Endodermal cell (in vitro differentiated cells): ENCODE measurements at regions not wholly inside any gene's neighbourhood (a gene's known extent, or its start where the extent isn't known, plus 50 kb on each side); places are given as distances from the start of the nearest gene placed in this dataset.

Experiments used
- DNase-seq: peaks from one replicate; pipeline ENCODE4 v3.0.0-alpha.2; 2017
- H3K27ac ChIP-seq: 2 replicates; pipeline ENCODE4 v1.5.1; 2013; ENCODE audit warnings: mild to moderate bottlenecking, low read depth, low read length, moderate library complexity
- H3K27me3 ChIP-seq: 2 replicates; pipeline ENCODE4 v1.6.1; 2013; ENCODE audit warnings: mild to moderate bottlenecking, low read length, moderate library complexity; ENCODE audit not compliant: insufficient read depth, control insufficient read depth, poor library complexity, severe bottlenecking
- H3K36me3 ChIP-seq: 2 replicates; pipeline ENCODE4 v1.7.0; 2013; ENCODE audit warnings: mild to moderate bottlenecking, low read length, moderate library complexity; ENCODE audit not compliant: control insufficient read depth, insufficient read depth
- H3K4me1 ChIP-seq: one replicate; pipeline ENCODE4 v1.7.0; 2013; ENCODE audit warnings: low read length; ENCODE audit not compliant: control insufficient read depth, insufficient read depth
- H3K4me3 ChIP-seq: 2 replicates; pipeline ENCODE4 v1.5.1; 2013; ENCODE audit warnings: mild to moderate bottlenecking, low read length, moderate library complexity
- H3K9ac ChIP-seq: 2 replicates; pipeline ENCODE4 v1.6.1; 2013; ENCODE audit warnings: mild to moderate bottlenecking, low read length, moderate library complexity; ENCODE audit not compliant: poor library complexity, severe bottlenecking; ENCODE audit errors: extremely low read depth
- H3K9me3 ChIP-seq: 2 replicates; pipeline ENCODE4 v1.6.1; 2013; ENCODE audit warnings: mild to moderate bottlenecking, low read length, moderate library complexity; ENCODE audit not compliant: control insufficient read depth
- H3K27ac Mint-ChIP-seq: 2 replicates; pipeline ENCODE4 v1.8.0; 2020; ENCODE audit warnings: mixed read lengths
- H3K27me3 Mint-ChIP-seq: 2 replicates; pipeline ENCODE4 v1.8.0; 2021; ENCODE audit warnings: mild to moderate bottlenecking, mixed read lengths; ENCODE audit not compliant: insufficient read depth
- H3K36me3 Mint-ChIP-seq: 2 replicates; pipeline ENCODE4 v1.8.0; 2020; ENCODE audit warnings: low read depth, mixed read lengths
- H3K4me1 Mint-ChIP-seq: 2 replicates; pipeline ENCODE4 v1.8.0; 2020; ENCODE audit warnings: mixed read lengths
- H3K4me3 Mint-ChIP-seq: 2 replicates; pipeline ENCODE4 v1.8.0; 2020; ENCODE audit warnings: mild to moderate bottlenecking, moderate library complexity, mixed read lengths
- H3K9me3 Mint-ChIP-seq: 2 replicates; pipeline ENCODE4 v1.8.0; 2020; ENCODE audit warnings: mild to moderate bottlenecking, mixed read lengths
- CTCF ChIP-seq: fragments of 200-600 bp; sonication (generic); conservative IDR thresholded peaks from 2 replicates; pipeline ENCODE4 v1.5.0; 2021; ENCODE audit warnings: antibody characterized with exemption, mild to moderate bottlenecking
- WGBS, 2 experiments: methylation state at CpG; one replicate each; pipeline versions ENCODE4 v1.1.5 to v1.1.7; 2013; ENCODE audit warnings: missing lambda C conversion rate in 2 of 2, mixed read lengths in 1 of 2; ENCODE audit not compliant: insufficient coverage in 1 of 2, insufficient read length in 1 of 2; 5-methylcytosine and 5-hydroxymethylcytosine counted together

- Mint-ChIP-seq H3K4me3 (no peak overlapping the region), H3K27ac (no peak overlapping the region), H3K4me1 (no peaks in the 10 kb centered on the region), H3K27me3 (no peaks in the 10 kb centered on the region), H3K36me3 (no peaks in the 10 kb centered on the region), H3K9me3 (no peaks in the 10 kb centered on the region)
- peak; percentile 76 for TF ChIP-seq CTCF
- DNase-seq = peak; percentile 64
- Histone ChIP-seq H3K36me3 (no peaks in the 10 kb centered on the region), H3K9me3 (no peaks in the 10 kb centered on the region), H3K27ac (no peak overlapping the region), H3K27me3 (no peaks in the 10 kb centered on the region), H3K9ac (no peak overlapping the region), H3K4me1 (no peaks in the 10 kb centered on the region), H3K4me3 (no peak overlapping the region)
- 67% methylated on average over 6 of the region's 6 CpGs; no CpG with 5 or more reads in 1 of the 2 experiments for WGBS, 2 experiments
Measured at GRCh38 chr13:83780227-83780626, 102.0 kb downstream of the SLITRK1 start.

GRCh38 chr13:83773961-83774360 is 108.3 kb downstream of the SLITRK1 start:
- no peak overlapping the region for H3K27ac Mint-ChIP-seq
- H3K4me3 ChIP-seq = no peak overlapping the region
- H3K27me3 ChIP-seq = no peaks in the 10 kb centered on the region
- H3K36me3 ChIP-seq = no peaks in the 10 kb centered on the region
- no peak overlapping the region for H3K27ac ChIP-seq
- H3K9me3 Mint-ChIP-seq = no peaks in the 10 kb centered on the region
- no peaks in the 10 kb centered on the region for H3K4me1 ChIP-seq
- no peaks in the 10 kb centered on the region for H3K9me3 ChIP-seq
- H3K4me1 Mint-ChIP-seq = no peaks in the 10 kb centered on the region
- no peak overlapping the region for H3K9ac ChIP-seq
- H3K27me3 Mint-ChIP-seq = no peaks in the 10 kb centered on the region
- no peak for DNase-seq
- no peak for TF ChIP-seq CTCF
- WGBS, 2 experiments = 86% methylated on average over 2 of the region's 2 CpGs; no CpG with 5 or more reads in 1 of the 2 experiments
- H3K36me3 Mint-ChIP-seq = no peaks in the 10 kb centered on the region
- H3K4me3 Mint-ChIP-seq = no peak overlapping the region

DNA sequence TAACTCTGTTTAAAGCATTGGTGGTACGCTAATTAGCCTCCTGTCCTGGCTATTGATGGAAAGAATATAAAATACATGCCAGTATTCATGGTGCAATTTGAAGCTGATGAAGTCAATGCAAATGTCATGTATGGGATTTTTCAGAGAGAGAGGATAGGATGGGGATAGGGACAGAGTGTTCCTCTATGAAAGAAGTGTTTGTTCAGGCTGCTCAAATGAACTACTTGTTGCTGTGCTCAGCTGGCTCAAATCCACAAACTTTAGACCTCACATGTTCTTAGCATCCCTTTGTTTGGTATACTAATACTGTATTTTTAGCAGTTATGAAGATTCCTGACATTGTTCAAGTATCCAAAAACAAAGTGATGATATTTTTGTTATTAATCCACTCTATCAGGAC is 116.5 kb downstream of the SLITRK1 start:
- no peak overlapping the region for H3K4me3 ChIP-seq
- DNase-seq = no peak
- H3K4me1 Mint-ChIP-seq = no peaks in the 10 kb centered on the region
- H3K36me3 ChIP-seq = no peaks in the 10 kb centered on the region
- no peaks in the 10 kb centered on the region for H3K9me3 Mint-ChIP-seq
- no peak overlapping the region for H3K27ac ChIP-seq
- H3K27me3 ChIP-seq = no peaks in the 10 kb centered on the region
- H3K36me3 Mint-ChIP-seq = no peaks in the 10 kb centered on the region
- TF ChIP-seq CTCF = no peak
- H3K9me3 ChIP-seq = no peaks in the 10 kb centered on the region
- H3K27me3 Mint-ChIP-seq = no peaks in the 10 kb centered on the region
- H3K9ac ChIP-seq = no peak overlapping the region
- H3K4me3 Mint-ChIP-seq = no peak overlapping the region
- H3K27ac Mint-ChIP-seq = no peak overlapping the region
- no peaks in the 10 kb centered on the region for H3K4me1 ChIP-seq
- 92 to 100% methylated on average over 1 of the region's 1 CpG for WGBS, 2 experiments
